Heart left ventricle (tissue), 16 donors: ENCODE measurements at regions not wholly inside any gene's neighbourhood (a gene's known extent, or its start where the extent isn't known, plus 50 kb on each side); places are given as distances from the start of the nearest gene placed in this dataset.

Experiments used
- ATAC-seq, 4 donors: fragments of 200-7000 bp; cut with Tn5 transposase; one replicate each; pipeline ENCODE4 v1.9.1; 2020 to 2022; ENCODE audit warnings: moderate library complexity in 4 of 4, mild to moderate bottlenecking in 3 of 4, moderate number of reproducible peaks in 1 of 4
- DNase-seq, 5 donors: peaks; one replicate each; pipeline ENCODE4 v3.0.0-alpha.2; 2020
- H3K27ac ChIP-seq, 12 donors: fragments of 200-600 bp; sonication (generic) in 4 of 12; one replicate each; pipeline versions ENCODE4 v1.5.0 to v1.8.0; 2016 to 2022; ENCODE audit warnings: mild to moderate bottlenecking in 2 of 12
- H3K27me3 ChIP-seq, 9 donors: fragments of 200-600 bp; sonication (generic) in 2 of 9; one replicate each; pipeline versions ENCODE4 v1.5.1 to v1.8.0; 2016 to 2022; ENCODE audit warnings: mild to moderate bottlenecking in 3 of 9
- H3K36me3 ChIP-seq, 9 donors: fragments of 200-600 bp; sonication (generic) in 2 of 9; one replicate each; pipeline versions ENCODE4 v1.5.0 to v1.8.0; 2018 to 2022; ENCODE audit warnings: mild to moderate bottlenecking in 2 of 9
- H3K4me1 ChIP-seq, 12 donors: fragments of 200-600 bp; sonication (generic) in 4 of 12; one replicate each; pipeline versions ENCODE4 v1.5.0 to v1.8.0; 2016 to 2022; ENCODE audit warnings: mild to moderate bottlenecking in 3 of 12
- H3K4me3 ChIP-seq, 12 donors: fragments of 200-600 bp; sonication (generic) in 4 of 12; one replicate each; pipeline versions ENCODE4 v1.5.0 to v1.8.0; 2017 to 2022; ENCODE audit warnings: mild to moderate bottlenecking in 9 of 12, moderate library complexity in 4 of 12
- H3K9me3 ChIP-seq, 12 donors: fragments of 200-600 bp; sonication (generic) in 4 of 12; one replicate each; pipeline versions ENCODE4 v1.5.0 to v1.8.0; 2016 to 2022; ENCODE audit warnings: mild to moderate bottlenecking in 1 of 12
- CTCF ChIP-seq, 12 donors: fragments of 200-600 bp; sonication (generic) in 4 of 12; IDR thresholded peaks; one replicate each; pipeline versions ENCODE4 v1.5.0 to v1.8.0; 2018 to 2022; ENCODE audit warnings: antibody characterized with exemption in 12 of 12, mild to moderate bottlenecking in 5 of 12
- POLR2A ChIP-seq, 2 donors: fragments of 450-650 bp; IDR thresholded peaks; one replicate each; pipeline ENCODE4 v1.6.1; 2017; ENCODE audit warnings: antibody characterized with exemption in 2 of 2, mild to moderate bottlenecking in 2 of 2, moderate library complexity in 2 of 2
- WGBS, 4 donors: extraction: QIAGEN DNeasy Blood & Tissue Kit in 2 of 4; methylation state at CpG; one replicate each; pipeline versions ENCODE4 v1.1.5 to v1.1.7; 2013 to 2018; 5-methylcytosine and 5-hydroxymethylcytosine counted together
- intact Hi-C, 10 donors: fragments of 100-400 bp; cut with DNase I; formaldehyde crosslinking; loops; one replicate each; pipeline versions ENCODE4 v1.11.1 to v1.14.2; 2022
- donor health status: ischemic (EF 13 %, LVEDD 7.1; RV severe dilation, severe dysfunction).
- donor health status: healthy with polysubstance abuse.
- donor health status: DM: no; HTN: yes; CAD: no.
- donor health status: DM: no; HTN: no; CAD: no.
- donor health status: ischemic (EF 25% LVEDD 6.9; RV normal size, moderate dysfunction).
- donor health status: ischemic (EF 25% LVEDD 5.7; RV mildly dilated, moderate dysfunction).
- donor health status: healthy.
- donor health status: DM: yes; HTN: yes; CAD: no.
- donor health status: ischemic (EF 35%, LVEDD 5.7; RV mildly dilated, moderate dysfunction).
- donor health status: nonischemic (EF 11% LVEDD 7.7; RV severe dilation, severe dysfunction).
- donor health status: DM: yes; HTN: yes; CAD: no.
- donor health status: PGD.
- donor health status: ischemic (EF 29% LVEDD 5.4; RV normal size, mild dysfunction).
- donor health status: nonischemic (EF 23%, LVEDD 6.1; RV moderate dilation, normal function).

DNA sequence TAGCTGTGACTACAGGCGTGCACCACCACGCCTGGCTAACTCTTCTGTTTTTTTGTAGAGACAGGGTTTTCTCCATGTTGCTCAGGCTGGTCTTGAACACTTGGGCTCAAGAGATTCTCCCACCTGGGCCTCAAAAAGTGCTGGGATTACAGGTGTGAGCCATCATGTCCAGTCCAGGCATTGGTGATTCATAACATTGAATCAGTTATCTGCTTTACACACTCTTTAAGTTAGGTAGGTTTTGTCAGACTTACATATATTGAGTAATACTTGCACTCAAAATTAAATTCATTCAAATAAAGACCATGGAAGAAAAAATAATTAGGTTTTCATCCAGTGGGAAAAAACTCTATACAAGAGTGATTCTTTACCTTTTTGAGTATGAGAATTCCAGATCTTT is 93.2 kb upstream of the XPO1 start:
- Histone ChIP-seq H3K36me3 (no peaks in the 10 kb centered on the region), H3K27me3 (no peaks in the 10 kb centered on the region), H3K4me1 (no peaks in the 10 kb centered on the region), H3K27ac (no peak overlapping the region), H3K9me3 (no peaks in the 10 kb centered on the region), H3K4me3 (no peak overlapping the region)
- ATAC-seq (no peak), DNase-seq (no peak)
- intact Hi-C loops: loop anchor here in 2 of 10 donors (5.0 to 10.0 kb wide), 2 partner anchors 94 to 117 kb away; partner anchors contain the start of gene XPO1 (in 1 of the 2)
- 88 to 100% (median 96%) methylated on average over 2 of the region's 2 CpGs for WGBS, 4 donors
- TF ChIP-seq POLR2A (IDR thresholded peaks at IDR 0.05): no peak
- no peak for TF ChIP-seq CTCF (IDR thresholded peaks at IDR 0.05)

- Histone ChIP-seq H3K9me3 (no peaks in the 10 kb centered on the region), H3K36me3 (no peaks in the 10 kb centered on the region), H3K27ac (no peak overlapping the region), H3K4me1 (no peaks in the 10 kb centered on the region), H3K4me3 (no peak overlapping the region), H3K27me3 (no peaks in the 10 kb centered on the region)
- WGBS, 4 donors: 93 to 97% (median 94%) methylated on average over 1 of the region's 1 CpG
- ATAC-seq (no peak), DNase-seq (no peak)
- intact Hi-C loops: loop anchor here in 1 of 10 donors (10.0 kb wide), 1 partner anchor 62 kb away; no protein-coding TSS in a partner anchor
- TF ChIP-seq CTCF (IDR thresholded peaks at IDR 0.05): no peak
- TF ChIP-seq POLR2A (IDR thresholded peaks at IDR 0.05): no peak
Observed at GRCh38 chr2:61626827-61627226, 88.7 kb upstream of the XPO1 start.

DNA sequence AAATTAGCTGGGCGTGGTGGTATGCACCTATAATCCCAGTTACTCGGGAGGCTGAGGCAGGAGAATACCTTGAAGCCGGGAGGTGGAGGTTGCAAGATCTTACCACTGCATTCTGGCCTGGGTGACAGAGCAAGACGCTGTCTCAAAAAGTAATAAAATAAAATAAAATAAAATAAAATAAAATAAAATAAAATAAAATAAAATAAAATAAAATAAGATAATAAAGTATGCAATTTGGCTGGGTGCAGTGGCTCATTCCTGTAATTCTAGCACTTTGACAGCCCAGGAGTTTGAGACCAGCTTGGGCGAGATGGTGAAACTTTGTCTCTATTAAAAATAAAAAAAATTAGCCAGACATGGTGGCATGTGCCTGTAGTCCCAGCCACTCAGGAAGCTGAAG is 85.6 kb upstream of the XPO1 start:
- no peak for ATAC-seq
- H3K4me3 ChIP-seq: no peak overlapping the region
- H3K27ac ChIP-seq: no peak overlapping the region
- no peaks in the 10 kb centered on the region for H3K4me1 ChIP-seq
- no peak for TF ChIP-seq POLR2A (IDR thresholded peaks at IDR 0.05)
- TF ChIP-seq CTCF (IDR thresholded peaks at IDR 0.05): no peak
- H3K27me3 ChIP-seq: no peaks in the 10 kb centered on the region
- DNase-seq: no peak
- intact Hi-C loops: loop anchor here in 1 of 10 donors (10.0 kb wide), 1 partner anchor 59 kb away; no protein-coding TSS in a partner anchor
- no peaks in the 10 kb centered on the region for H3K36me3 ChIP-seq
- 95 to 97% (median 96%) methylated on average over 5 of the region's 5 CpGs for WGBS, 4 donors
- H3K9me3 ChIP-seq: no peaks in the 10 kb centered on the region

- ATAC-seq (peak in 2 of 4 donors; percentile 34 to 90), DNase-seq (peak in 1 of 5 donors; percentile 40)
- Histone ChIP-seq H3K9me3 (no peaks in the 10 kb centered on the region), H3K4me1 (no peaks in the 10 kb centered on the region), H3K36me3 (no peaks in the 10 kb centered on the region), H3K27ac (no peak overlapping the region), H3K27me3 (no peaks in the 10 kb centered on the region), H3K4me3 (no peak overlapping the region)
- intact Hi-C loops: loop anchor here in 1 of 10 donors (10.0 kb wide), 1 partner anchor 56 kb away; no protein-coding TSS in a partner anchor
- no peak for TF ChIP-seq POLR2A (IDR thresholded peaks at IDR 0.05)
- TF ChIP-seq CTCF (IDR thresholded peaks at IDR 0.05): no peak
- WGBS, 4 donors: 53 to 75% (median 67%) methylated on average over 6 of the region's 6 CpGs
Observed at GRCh38 chr2:61620244-61621159, 82.3 kb upstream of the XPO1 start.
